D341Med (cell line): ENCODE measurements at regions not wholly inside any gene's neighbourhood (a gene's known extent, or its start where the extent isn't known, plus 50 kb on each side); places are given as distances from the start of the nearest gene placed in this dataset.

ENCODE experiments used
- DNase-seq: peaks from one replicate; pipeline ENCODE4 v3.0.0; 2012; ENCODE audit warnings: low spot score

DNA sequence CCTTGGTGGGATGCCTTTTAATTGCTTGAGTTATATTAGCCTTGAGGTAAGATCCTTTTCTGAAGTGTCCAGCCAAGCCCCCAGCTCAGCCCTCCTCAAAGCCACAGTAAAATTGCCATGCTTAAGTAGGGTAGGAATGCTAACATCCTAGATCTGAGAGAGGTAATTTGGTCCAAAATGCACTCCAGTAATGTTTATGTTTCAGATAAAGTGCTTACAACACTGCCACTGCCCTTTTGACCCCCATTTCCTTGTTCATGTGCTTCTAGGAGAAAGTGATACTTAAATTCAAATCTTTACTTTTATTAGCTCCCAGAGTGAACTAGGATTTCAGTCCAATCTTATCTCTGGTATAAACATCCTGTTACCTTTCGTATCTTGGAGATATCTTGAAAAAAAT is 318.0 kb downstream of the BMP2 start:
- no peak for DNase-seq

DNA sequence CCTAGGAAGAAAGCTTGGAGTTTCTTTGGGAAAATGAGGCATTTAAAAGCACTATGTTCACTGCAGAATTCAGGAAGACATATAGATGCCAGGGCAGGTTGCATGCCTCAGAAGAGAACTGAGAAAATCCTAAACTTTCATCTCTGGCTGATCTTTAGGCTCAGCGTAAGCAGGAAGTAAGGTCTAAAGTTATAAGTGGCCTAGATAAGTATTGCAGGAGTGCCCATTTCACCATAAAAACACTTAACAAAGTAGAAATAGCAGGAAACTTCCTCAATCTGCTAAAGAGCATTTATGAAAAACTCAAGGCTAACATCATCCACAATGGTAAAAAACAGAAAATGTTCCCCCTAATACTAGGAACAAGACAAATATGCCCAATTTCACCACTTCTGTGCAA is 320.3 kb downstream of the BMP2 start:
- no peak for DNase-seq

DNA sequence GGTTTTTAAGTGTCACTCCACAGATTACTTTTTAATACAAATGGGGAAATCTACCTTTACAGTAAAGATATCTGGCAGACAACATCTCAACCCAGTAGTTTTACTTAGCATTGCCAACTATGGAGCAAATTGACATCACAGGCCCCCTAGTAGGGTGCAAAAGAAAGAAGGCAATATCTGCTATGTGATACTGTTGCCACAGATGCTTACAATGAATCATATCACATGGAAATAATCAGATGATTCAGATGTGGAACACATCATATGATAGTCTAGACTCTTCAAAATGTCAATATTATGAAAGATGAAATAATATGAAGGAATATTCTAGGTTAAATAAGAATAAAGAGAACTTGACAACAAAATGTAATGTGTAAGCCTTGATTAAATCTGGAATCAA is 322.5 kb downstream of the BMP2 start:
- no peak for DNase-seq

DNA sequence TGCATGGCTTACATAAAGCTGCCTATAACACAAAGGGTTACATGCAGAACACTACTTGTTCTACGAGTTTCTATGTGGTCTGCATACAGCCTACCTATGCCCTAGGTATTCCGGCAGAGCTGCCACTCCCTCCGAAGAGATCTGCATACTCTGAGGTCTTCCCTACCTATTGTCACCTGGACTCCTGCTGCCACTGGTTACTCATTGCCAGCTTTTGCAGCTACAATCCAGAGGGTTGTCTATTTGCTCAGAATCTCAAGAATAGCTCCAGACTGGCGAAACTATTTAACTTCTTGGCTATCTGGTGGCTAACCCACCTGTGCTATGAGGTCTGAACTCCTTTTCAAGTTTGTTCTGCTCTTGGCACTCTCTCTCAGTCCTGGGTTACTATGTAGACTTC is 323.3 kb downstream of the BMP2 start:
- no peak for DNase-seq

DNA sequence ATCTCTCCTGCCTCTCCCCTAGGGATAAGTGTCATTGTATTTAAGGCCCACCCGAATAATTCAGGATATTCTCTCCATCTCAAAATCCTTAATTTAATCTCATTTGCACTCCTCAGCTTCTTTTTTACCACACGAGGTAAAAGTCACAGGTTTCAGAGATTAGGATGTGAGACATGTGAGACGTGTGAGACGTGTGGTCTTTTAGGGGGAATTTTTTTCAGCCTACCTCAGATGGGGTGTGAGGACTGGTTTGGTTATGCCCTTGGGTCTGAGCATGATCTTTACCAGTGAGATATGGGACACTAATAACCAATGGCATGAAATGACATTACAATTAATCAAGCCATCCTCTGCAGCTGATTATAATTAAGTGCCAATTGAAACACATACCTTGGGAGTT is 324.2 kb downstream of the BMP2 start:
- DNase-seq: no peak

DNA sequence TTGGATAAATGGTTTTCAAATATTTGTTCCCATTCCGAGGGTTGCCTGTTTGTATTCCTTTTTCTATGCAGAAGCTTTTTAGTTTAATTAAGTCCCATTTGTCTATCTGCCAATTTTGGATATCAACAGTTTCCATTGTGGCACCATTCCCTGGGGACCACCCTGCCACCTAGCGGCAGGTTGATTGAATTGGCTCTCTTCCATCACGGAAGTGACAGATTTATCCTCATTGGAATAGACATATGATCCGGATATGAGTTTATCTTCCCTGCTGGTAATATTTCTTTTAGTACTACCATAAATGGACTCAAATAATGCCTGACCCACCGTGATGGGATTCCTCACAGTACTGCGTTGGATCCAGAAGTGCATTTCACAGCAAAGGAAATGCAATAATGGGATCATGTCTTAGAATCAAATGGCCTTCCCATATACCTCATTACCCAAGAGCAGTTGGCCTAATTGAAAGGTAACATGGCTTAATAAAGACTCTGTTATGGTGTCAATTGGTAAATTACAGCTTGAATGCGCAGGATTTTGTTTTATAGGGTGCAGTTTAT is 327.0 kb downstream of the BMP2 start:
- DNase-seq: peak; percentile 53

DNA sequence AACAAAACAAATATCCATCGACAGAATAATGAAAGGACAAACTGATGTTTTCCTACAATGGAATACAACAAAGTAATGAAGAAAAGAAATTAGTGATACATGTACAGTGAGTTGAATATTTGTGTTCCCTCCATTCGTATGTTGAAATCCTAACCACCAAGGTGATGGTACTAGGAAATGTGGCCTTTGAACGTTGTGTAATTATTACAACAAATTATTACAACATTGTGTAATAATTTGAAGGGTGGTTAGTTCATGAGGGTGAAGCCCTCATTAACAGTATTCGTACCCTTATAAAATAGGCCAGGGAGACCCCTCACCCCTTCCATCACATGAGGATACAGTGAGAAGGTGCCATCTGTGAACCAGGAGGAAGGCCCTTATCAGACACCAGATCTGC is 339.4 kb downstream of the BMP2 start:
- no peak for DNase-seq

DNA sequence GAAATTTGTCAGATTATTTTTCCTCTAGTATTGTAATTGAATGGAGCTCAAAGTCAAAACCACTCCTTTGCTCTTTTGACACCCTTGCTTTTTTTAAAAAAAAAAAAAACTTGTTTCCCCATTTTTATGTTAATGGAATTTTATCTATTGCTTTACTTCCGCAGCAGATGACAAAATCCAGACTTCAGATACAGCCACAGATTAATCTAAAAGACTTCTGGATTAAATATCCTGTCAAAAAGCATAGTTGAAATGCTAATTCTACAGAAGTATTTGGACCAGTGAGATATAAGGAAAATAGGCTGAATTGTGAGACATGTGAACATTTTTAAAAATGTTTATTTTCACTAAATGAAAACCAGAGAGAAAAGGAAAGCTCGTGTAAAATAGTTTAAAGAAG is 341.4 kb downstream of the BMP2 start:
- no peak for DNase-seq

DNA sequence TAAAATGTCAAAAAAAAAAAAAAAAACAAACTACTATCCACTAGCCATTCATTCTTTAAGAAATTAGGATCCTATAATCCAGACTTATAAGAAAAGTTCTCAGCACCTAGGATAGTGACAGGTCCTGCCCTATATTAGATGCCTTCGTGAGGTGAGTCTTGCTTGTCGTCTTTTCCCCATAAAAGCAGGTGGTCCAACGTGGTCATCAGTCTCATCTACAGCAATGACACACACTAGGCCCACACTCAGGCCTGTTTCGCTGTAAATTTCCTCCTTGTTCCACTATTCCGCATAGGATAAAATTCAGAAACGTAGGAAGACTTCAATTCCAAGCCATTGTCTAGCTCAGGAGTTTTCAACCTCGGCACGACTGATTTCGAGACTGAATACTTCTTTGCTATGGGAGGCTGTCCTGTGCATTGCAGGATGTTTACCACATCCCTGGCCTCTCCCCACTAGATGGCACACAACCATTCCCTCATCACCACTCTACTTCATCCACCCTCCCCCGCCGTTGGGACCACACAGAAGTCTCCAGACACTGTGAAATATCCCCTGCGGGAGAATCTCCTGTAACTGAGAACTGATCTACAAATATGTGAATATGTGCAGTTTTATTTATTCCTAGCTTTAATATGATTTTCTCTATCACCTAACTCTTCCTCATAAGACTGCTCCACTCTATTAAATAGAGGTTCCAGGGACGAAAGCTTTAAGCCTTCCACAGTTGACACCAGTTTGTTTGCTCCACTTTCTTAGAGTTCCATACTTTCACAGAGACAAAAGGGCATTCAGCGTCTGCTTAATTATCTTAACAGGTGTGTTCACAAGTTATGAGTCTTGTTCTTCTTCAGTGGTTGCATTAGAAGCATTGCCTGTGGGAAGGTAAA is 346.3 kb downstream of the BMP2 start:
- peak; percentile 68 for DNase-seq

DNA sequence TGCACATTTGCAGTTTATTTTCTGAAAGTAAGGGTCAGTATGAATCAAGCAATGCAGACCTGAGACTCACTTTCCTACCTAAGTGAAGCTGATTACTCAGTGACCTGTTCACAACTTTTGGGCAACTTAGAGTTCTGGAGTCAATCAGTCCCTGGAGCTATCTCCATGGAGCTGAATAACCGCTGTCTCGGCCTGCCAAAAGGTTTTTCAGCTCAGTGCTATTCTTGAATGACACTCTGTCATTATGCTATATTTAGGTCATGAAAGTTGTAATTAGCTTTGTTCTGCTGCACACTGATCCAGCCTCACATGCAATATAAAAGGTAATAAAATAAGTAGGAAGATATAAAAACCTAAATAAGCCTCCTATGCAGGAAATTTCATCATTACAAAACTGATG is 356.0 kb downstream of the BMP2 start:
- DNase-seq: no peak

DNA sequence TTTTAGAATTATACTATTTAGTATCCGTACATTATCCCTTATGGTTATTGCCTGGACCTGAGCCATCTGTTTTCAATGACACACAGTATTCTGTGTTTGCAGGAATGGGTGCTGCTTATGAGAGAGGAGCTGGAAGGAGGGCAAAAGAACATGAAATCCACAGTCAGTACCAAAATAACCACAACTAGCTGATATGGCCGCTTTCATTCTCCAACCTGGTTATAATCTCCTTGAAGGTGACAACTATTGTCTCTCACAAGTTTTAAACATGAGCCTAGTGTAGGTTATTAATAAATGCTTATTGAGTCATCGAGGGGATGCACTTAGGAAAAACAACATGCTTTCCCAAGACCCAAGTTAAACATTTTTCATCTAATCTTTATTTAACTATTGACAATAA is 356.6 kb downstream of the BMP2 start:
- DNase-seq: no peak

DNA sequence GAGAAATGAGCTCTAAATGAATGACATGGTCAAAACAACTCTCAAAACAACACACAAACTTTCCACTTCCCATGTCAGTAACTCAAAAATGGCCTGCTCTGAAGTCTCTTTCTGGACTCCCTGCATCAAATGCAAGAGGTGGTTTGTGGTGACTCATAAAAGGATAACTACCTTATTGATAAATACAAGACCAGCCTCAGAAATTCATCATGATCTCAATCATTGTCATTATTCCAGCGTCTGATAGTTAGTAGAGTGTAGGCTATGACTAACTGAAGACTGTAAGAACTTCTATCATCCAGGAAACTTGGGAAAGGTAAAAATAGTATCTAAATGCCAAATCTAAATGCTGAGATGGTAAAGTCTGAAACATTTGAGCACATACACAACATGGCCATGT is 369.4 kb downstream of the BMP2 start:
- DNase-seq: no peak

DNA sequence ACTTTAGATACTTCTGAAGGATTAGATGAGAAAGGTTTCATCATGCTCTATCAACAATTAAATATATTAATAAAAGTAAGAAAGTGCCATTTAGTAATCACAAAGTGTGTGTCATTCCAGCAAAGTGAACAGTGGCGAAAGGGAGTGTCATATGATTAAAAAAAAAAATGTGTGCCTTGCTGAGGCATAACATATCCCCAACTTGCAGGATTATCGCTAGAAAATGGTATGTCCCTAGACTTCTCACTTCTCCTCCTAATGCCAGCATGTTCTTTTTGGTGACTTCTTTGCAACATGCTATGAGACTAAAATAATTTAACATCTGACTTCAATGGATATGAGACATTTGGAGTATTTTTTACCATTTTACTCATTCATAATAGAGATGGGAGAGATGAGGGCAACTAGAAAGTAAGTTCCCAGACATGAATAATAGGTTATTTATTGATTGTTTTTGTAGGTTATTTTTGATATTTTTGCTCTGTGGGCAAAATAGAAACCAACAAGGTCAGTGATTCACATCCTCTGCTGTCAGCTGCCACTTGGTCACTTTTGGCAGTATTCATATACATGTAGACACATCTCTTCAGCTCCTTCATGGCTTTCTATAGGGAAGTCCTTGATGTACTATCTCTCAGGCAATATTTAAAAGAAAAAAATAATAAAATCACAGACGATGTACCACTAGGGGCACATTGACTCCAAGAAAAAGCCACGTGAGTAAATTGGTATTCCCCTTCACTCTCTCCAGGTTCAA is 370.1 kb downstream of the BMP2 start:
- no peak for DNase-seq

DNA sequence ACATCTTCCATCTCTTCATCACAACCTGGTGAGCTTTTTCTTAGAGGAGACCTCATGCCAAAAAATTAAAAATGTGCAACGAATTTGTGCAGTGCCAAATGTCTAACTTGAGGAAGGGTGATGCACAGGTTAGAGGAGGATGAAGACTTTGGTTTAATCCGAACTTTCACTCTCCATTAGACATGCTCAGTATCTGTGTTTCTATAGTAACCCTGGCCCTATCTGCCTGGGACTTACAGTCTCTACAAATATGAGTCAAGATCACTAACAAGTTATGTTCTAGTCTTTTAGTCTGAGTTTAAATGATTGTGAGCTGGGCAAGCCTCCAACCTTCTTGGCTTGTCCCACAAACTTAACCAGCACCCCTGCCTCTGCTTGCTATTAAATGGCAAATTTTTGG is 377.0 kb downstream of the BMP2 start:
- no peak for DNase-seq

DNA sequence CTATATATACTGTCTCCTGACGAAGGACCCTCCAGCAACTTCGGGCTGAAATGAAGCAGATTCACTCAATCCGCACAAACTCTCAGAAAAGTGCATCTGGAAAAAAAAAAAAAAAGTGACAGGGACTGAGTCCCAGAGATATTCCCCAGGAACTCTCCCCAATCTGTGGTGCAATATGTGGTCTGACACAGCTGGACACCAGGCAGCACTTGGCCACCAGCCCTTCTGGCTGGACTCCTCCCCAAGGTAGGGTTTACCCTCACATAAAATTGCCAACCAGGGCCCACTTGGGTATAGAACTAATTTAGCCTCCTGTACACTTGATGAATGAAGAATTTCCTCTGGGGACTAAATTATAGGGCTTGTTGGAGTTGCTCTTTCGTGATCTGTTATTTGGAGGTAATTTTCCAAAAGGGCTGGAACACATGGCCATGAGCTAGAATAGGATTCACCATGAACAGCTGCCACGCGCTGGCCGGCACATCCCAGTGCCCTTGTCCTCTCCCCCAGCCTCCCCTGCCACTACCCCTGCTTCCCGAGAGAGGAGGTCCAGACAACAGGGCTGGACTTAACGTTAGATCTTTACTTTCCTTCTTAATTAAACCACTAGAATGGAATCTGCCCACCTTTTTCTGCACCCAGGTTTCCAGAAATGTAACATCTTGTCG is 379.2 kb downstream of the BMP2 start:
- no peak for DNase-seq

DNA sequence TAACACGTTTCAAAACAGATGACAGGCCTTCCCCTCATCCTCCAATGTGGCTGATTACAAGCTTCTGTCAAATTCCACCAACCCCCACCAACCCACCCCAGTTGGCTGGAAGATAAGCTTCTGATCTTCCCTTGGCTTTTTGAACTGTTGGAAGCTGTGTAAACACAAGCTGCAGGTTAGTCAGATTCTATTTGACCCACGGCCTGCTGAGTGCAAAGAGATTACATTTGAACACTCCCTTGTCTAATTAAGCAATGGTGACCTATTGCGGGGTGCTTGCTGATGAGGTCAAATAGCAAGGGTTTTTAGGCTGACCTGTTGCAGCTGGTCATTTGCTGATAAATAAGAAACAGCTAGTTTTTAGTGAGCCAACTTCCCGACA is 379.7 kb downstream of the BMP2 start:
- DNase-seq: no peak

DNA sequence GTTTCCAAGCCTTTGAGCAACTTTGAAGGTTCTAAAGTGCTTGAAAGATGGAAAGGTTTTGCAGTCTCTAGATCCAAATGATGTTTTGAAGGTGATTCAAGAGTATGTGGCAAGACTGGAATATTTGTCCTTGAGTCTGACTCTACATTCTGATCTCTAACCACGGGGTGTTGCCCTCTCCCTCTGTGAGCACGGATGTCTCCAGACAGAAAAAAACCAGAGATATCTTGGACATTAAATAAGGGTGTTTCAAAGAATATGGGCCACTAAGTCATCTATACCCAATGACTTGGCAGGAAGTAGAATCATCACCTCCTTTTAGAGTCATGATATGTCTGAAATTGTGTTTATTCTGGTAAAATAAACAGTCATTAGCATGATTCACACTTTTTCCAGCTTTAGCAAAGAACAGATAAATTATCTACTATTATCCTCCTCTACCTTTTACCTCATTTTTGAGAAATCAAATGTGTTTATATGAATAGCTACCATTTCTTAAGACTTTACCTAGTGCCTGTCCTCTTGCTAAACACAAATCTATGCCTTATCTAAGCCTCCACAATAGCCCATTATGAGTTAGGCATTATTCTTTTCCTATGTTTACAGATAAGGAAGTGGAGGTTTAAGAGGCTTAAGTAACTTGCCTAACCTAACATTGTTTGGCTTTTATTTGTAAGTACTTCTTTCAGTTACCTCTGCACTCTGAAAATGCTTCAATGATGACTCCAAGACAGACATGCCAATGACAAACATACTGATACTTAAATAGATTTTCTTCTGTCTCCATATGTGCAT is 384.4 kb downstream of the BMP2 start:
- DNase-seq: no peak

DNA sequence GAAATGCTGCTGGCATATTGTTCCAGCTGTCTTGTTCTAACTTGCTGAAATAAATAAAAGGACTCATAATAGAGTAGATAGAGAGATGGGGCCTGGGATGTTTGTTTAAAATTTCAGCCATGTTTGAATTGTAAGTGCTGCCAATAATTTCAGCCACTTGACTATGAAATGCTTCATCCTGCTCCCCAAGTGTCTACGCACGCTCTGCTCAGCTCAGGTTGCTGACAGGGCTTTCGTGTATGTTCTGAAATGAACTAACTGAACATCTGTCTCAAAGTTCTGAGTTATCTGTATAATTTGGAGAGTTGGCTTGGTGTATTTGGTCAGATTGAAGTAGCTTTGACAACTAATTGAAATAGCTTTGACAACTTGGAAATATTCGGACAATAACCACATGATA is 387.8 kb downstream of the BMP2 start:
- no peak for DNase-seq

DNA sequence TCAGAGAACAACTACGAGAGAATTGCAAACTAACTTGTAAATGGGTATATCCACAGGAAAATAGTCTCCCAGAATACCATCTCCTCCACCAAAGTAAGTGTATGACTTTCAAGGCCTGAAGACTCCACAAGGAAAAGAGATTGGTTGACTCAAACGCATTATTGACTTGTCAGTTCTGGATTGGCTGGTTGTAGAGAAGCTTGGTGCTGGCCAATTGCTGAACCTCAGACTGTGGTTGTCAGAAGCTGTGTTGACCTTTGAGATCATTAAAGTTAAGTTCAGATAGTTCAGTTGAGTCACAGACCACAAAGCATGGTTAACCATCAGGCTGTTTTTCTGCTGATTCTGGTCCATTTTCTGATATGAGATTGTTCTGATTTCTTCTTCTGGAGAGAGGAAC is 388.3 kb downstream of the BMP2 start:
- no peak for DNase-seq

DNA sequence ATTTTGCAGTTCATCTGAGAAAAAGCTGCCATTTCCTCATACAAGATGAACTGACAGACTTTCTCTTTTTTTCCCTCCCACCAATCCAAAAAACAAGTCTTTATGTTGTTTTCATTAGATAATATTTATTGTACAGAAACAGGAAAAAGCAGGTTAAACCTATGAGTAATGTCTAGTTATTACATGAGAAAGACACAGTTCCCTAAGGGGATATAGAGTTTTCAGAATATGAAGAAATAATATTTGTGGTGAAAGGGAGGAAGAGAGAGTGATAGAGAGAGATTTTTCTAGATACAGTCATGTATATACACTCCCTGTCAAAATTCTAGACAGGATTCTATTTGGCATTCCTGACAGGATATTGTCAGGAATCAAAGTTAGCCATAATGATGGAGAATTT is 392.4 kb downstream of the BMP2 start:
- DNase-seq: no peak

DNA sequence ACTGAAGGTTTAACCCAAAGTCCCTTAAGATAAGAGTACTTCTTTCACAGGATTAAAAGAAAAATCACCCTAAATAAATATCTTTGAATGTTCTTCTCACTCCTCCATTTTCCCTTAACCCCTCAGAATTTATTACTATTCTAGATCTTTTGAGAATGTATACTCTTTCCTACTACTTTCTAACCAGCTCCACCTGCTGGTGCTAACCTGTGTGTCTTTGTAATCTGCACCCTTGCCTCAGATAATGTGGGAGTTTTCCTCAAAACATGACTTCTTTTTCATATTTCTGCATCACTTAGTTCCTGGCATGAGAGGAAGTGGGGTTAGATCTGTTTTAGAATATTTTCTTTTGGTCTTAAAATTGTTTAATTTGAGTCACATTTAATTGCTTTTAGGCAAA is 394.2 kb downstream of the BMP2 start:
- peak; percentile 25 for DNase-seq

DNA sequence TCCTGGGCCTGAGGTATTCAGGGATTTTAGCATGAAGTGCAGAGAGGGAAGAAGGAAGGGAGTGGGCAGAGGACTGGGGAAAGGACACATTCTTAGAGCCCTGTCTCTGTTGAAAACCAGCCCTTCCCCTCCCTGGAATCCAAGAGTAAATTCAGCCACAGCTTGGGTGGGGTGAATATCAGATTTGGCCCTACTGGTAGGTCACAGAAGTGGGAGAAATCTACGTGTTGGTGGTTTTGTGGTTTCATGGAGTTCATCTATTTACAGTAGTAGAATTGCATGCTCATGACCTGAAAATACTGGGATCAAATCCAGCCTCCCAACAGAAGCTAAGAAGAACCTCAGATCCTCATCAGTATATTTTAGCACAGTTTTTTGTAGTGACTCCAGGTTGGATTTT is 404.4 kb downstream of the BMP2 start:
- no peak for DNase-seq
